ENCODE measurements at regions not wholly inside any gene's neighbourhood (a gene's known extent, or its start where the extent isn't known, plus 50 kb on each side); places are given as distances from the start of the nearest gene placed in this dataset.

- H3K27ac ChIP-seq (ENCODE audit: low read depth, low read length, severe bottlenecking) = no peak overlapping the region
- H3K4me3 ChIP-seq (ENCODE audit: extremely low read depth, insufficient read depth, low read length, poor library complexity, severe bottlenecking) = no peak overlapping the region
- no peaks in the 10 kb centered on the region for H3K36me3 ChIP-seq (ENCODE audit: control insufficient read depth, insufficient read depth, low read length)
- peaks cover 4% of the 10 kb centered on the region for H3K9me3 ChIP-seq (ENCODE audit: control insufficient read depth, low read length)
- H3K4me1 ChIP-seq (ENCODE audit: control insufficient read depth, insufficient read depth, low read length, poor library complexity, severe bottlenecking) = no peaks in the 10 kb centered on the region
Observed at GRCh38 chr4:129672941-129673340, 577.0 kb downstream of the C4orf33 start.

DNA sequence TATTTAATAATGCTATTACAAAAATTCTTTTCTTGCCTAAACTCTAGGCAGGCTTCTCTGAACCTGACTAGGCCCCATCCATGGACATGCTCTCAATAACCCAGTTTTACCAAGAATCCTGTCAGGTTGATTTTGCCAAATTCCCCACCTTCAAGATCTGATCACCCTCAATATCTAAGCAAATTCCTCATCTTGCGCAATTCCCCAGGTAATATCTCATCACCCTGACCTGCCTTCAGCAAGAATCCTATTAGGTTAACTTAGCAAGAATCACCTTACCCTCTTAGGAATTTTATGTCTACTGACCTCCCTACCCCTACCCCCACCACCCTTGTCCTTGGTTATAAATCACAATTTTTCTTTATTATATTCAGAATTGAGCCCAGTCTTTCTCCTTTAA lies 579.1 kb downstream of the C4orf33 start:
- Histone ChIP-seq H3K4me1 (ENCODE audit: control insufficient read depth, insufficient read depth, low read length, poor library complexity, severe bottlenecking) (no peaks in the 10 kb centered on the region), H3K36me3 (ENCODE audit: control insufficient read depth, insufficient read depth, low read length) (no peaks in the 10 kb centered on the region), H3K27ac (ENCODE audit: low read depth, low read length, severe bottlenecking) (no peak overlapping the region), H3K4me3 (ENCODE audit: extremely low read depth, insufficient read depth, low read length, poor library complexity, severe bottlenecking) (no peak overlapping the region), H3K9me3 (ENCODE audit: control insufficient read depth, low read length) (peaks cover 4% of the 10 kb centered on the region)
- 87 to 100% methylated on average over 1 of the region's 1 CpG for WGBS, 2 experiments (ENCODE audit: insufficient coverage in 2 of 2)

DNA sequence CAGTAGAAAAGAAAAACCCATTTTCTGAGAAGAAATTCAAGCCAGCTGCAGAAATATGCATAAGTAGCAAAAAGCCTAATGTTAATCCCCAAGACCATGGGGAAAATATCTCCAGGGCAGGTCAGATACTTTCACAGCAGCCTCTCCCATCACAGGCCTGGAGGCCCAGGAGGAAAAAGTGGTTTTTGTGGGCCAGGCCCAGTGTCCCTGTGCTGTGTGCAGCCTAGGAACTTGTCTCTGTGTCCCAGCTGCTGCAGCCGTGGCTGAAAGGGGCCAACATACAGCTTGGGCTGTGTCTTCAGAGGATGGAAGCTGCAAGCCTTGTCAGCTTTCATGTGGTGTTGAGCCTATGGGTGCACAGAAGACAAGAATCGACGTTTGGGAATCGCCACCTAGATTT lies 581.0 kb downstream of the C4orf33 start:
- Histone ChIP-seq H3K36me3 (ENCODE audit: control insufficient read depth, insufficient read depth, low read length) (no peaks in the 10 kb centered on the region), H3K27ac (ENCODE audit: low read depth, low read length, severe bottlenecking) (no peak overlapping the region), H3K4me1 (ENCODE audit: control insufficient read depth, insufficient read depth, low read length, poor library complexity, severe bottlenecking) (no peaks in the 10 kb centered on the region), H3K9me3 (ENCODE audit: control insufficient read depth, low read length) (peaks cover 4% of the 10 kb centered on the region), H3K4me3 (ENCODE audit: extremely low read depth, insufficient read depth, low read length, poor library complexity, severe bottlenecking) (no peak overlapping the region)
- 85 to 91% methylated on average over 4 of the region's 4 CpGs for WGBS, 2 experiments (ENCODE audit: insufficient coverage in 2 of 2)

DNA sequence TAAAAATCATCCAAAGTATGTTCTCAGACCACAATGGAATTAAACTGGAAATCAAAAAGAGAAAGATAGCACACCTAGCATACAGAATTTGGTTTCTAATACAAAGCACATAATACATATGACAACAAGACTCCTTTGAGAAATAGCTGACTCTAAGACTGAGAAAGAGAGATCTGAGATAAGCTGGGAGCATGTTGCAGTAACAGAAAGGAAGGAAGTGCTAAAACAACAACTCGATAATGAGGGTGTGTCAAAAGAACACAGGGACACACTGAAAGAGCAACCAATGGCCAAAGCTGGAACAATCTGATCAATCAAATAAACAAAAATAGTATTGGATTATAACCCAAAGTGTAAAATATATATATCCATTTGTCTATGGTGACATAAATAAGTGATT lies 586.6 kb downstream of the C4orf33 start:
- no peak overlapping the region for H3K27ac ChIP-seq (ENCODE audit: low read depth, low read length, severe bottlenecking)
- H3K36me3 ChIP-seq (ENCODE audit: control insufficient read depth, insufficient read depth, low read length) = no peaks in the 10 kb centered on the region
- H3K4me1 ChIP-seq (ENCODE audit: control insufficient read depth, insufficient read depth, low read length, poor library complexity, severe bottlenecking) = no peaks in the 10 kb centered on the region
- WGBS, 2 experiments (ENCODE audit: insufficient coverage in 2 of 2) = no CpG with 5 or more reads among the region's 1 CpG
- H3K4me3 ChIP-seq (ENCODE audit: extremely low read depth, insufficient read depth, low read length, poor library complexity, severe bottlenecking) = no peak overlapping the region
- H3K9me3 ChIP-seq (ENCODE audit: control insufficient read depth, low read length) = no peaks in the 10 kb centered on the region

GRCh38 chr4:129707949-129708348 lies 612.0 kb downstream of the C4orf33 start:
- no peak overlapping the region for H3K27ac ChIP-seq (ENCODE audit: low read depth, low read length, severe bottlenecking)
- H3K9me3 ChIP-seq (ENCODE audit: control insufficient read depth, low read length) = no peaks in the 10 kb centered on the region
- H3K4me1 ChIP-seq (ENCODE audit: control insufficient read depth, insufficient read depth, low read length, poor library complexity, severe bottlenecking) = no peaks in the 10 kb centered on the region
- H3K4me3 ChIP-seq (ENCODE audit: extremely low read depth, insufficient read depth, low read length, poor library complexity, severe bottlenecking) = no peak overlapping the region
- H3K36me3 ChIP-seq (ENCODE audit: control insufficient read depth, insufficient read depth, low read length) = no peaks in the 10 kb centered on the region

GRCh38 chr4:129708784-129709183 lies 612.8 kb downstream of the C4orf33 start:
- H3K9me3 ChIP-seq (ENCODE audit: control insufficient read depth, low read length) = no peaks in the 10 kb centered on the region
- H3K4me1 ChIP-seq (ENCODE audit: control insufficient read depth, insufficient read depth, low read length, poor library complexity, severe bottlenecking) = no peaks in the 10 kb centered on the region
- H3K27ac ChIP-seq (ENCODE audit: low read depth, low read length, severe bottlenecking) = no peak overlapping the region
- H3K36me3 ChIP-seq (ENCODE audit: control insufficient read depth, insufficient read depth, low read length) = no peaks in the 10 kb centered on the region
- H3K4me3 ChIP-seq (ENCODE audit: extremely low read depth, insufficient read depth, low read length, poor library complexity, severe bottlenecking) = no peak overlapping the region
- 57 to 93% methylated on average over 1 to 3 of the region's 4 CpGs for WGBS, 2 experiments (ENCODE audit: insufficient coverage in 2 of 2)

DNA sequence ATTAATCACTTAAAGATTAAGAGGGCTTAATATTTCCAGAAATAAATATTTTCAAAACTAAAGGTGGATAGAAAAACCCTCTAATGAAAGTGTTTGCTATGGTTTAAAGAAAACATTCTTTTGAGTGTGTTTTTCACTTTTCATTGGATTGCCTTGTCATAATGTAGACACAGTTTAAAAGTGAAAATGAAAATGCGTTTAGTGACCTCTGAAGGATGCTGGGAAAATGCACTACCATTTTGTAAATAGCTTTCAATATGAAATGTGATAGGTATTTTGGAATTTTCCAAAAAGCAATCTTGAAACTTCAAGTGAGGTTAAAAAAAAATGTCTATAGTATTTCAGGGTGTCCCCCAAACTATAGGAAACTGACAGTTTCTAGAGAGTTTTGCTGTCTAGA lies 642.2 kb downstream of the C4orf33 start:
- no peak overlapping the region for H3K4me3 ChIP-seq (ENCODE audit: extremely low read depth, insufficient read depth, low read length, poor library complexity, severe bottlenecking)
- no peaks in the 10 kb centered on the region for H3K36me3 ChIP-seq (ENCODE audit: control insufficient read depth, insufficient read depth, low read length)
- H3K27ac ChIP-seq (ENCODE audit: low read depth, low read length, severe bottlenecking) = no peak overlapping the region
- no peaks in the 10 kb centered on the region for H3K4me1 ChIP-seq (ENCODE audit: control insufficient read depth, insufficient read depth, low read length, poor library complexity, severe bottlenecking)
- WGBS, 2 experiments (ENCODE audit: insufficient coverage in 2 of 2) = 80% methylated on average over 1 of the region's 1 CpG
- no peaks in the 10 kb centered on the region for H3K9me3 ChIP-seq (ENCODE audit: control insufficient read depth, low read length)

- Histone ChIP-seq H3K9me3 (ENCODE audit: control insufficient read depth, low read length) (no peaks in the 10 kb centered on the region), H3K27ac (ENCODE audit: low read depth, low read length, severe bottlenecking) (no peak overlapping the region), H3K4me1 (ENCODE audit: control insufficient read depth, insufficient read depth, low read length, poor library complexity, severe bottlenecking) (no peaks in the 10 kb centered on the region), H3K4me3 (ENCODE audit: extremely low read depth, insufficient read depth, low read length, poor library complexity, severe bottlenecking) (no peak overlapping the region), H3K36me3 (ENCODE audit: control insufficient read depth, insufficient read depth, low read length) (no peaks in the 10 kb centered on the region)
- WGBS, 2 experiments (ENCODE audit: insufficient coverage in 2 of 2) = 75% methylated on average over 2 of the region's 2 CpGs; no CpG with 5 or more reads in 1 of the 2 experiments
Observed at GRCh38 chr4:129747756-129748155, 651.8 kb downstream of the C4orf33 start.

DNA sequence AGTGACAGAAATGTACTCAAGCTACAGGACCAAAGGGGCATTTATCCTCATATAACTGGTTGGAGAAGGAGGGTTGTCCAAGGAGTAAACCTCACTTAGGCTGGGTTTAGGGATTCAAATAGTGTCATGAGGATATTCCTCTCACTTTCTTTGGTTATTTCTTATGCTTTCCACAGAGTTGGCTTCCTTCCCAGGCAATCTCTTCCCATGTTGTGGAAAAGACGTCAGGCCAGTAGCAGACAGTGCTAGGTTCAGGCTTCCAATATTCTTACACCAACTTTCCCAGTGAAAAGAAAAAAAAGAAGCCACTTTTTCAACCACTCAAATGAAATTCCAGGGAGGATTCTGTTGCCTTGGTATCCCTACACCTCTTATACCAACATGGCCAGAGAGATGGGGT lies 653.0 kb downstream of the C4orf33 start:
- WGBS, 2 experiments (ENCODE audit: insufficient coverage in 2 of 2) = 83 to 100% methylated on average over 1 of the region's 1 CpG
- Histone ChIP-seq H3K36me3 (ENCODE audit: control insufficient read depth, insufficient read depth, low read length) (no peaks in the 10 kb centered on the region), H3K4me3 (ENCODE audit: extremely low read depth, insufficient read depth, low read length, poor library complexity, severe bottlenecking) (no peak overlapping the region), H3K9me3 (ENCODE audit: control insufficient read depth, low read length) (no peaks in the 10 kb centered on the region), H3K4me1 (ENCODE audit: control insufficient read depth, insufficient read depth, low read length, poor library complexity, severe bottlenecking) (no peaks in the 10 kb centered on the region), H3K27ac (ENCODE audit: low read depth, low read length, severe bottlenecking) (no peak overlapping the region)

DNA sequence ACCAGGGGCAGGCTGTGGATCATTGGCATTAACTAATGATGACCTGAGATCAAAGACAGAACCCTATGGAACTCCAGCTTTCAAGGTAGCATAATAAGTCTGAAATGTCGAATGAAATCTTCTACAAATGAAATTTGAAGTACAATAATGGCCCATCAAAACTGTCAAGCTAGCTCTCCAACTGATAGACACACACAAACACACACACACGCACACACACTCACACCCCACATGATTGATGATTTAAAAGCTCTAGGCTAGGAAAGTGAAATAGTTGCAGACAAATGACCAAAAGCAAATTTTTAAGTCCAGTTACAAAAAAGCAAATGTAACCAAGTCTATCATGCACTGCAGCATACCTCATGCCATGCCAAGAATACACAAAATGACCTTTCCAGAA lies 655.7 kb downstream of the C4orf33 start:
- no peak overlapping the region for H3K27ac ChIP-seq (ENCODE audit: low read depth, low read length, severe bottlenecking)
- H3K36me3 ChIP-seq (ENCODE audit: control insufficient read depth, insufficient read depth, low read length) = no peaks in the 10 kb centered on the region
- WGBS, 2 experiments (ENCODE audit: insufficient coverage in 2 of 2) = 60% methylated on average over 1 of the region's 2 CpGs; no CpG with 5 or more reads in 1 of the 2 experiments
- H3K4me3 ChIP-seq (ENCODE audit: extremely low read depth, insufficient read depth, low read length, poor library complexity, severe bottlenecking) = no peak overlapping the region
- no peaks in the 10 kb centered on the region for H3K9me3 ChIP-seq (ENCODE audit: control insufficient read depth, low read length)
- H3K4me1 ChIP-seq (ENCODE audit: control insufficient read depth, insufficient read depth, low read length, poor library complexity, severe bottlenecking) = no peaks in the 10 kb centered on the region

GRCh38 chr4:129783596-129783995 lies 687.6 kb downstream of the C4orf33 start:
- Histone ChIP-seq H3K27ac (ENCODE audit: low read depth, low read length, severe bottlenecking) (no peak overlapping the region), H3K36me3 (ENCODE audit: control insufficient read depth, insufficient read depth, low read length) (no peaks in the 10 kb centered on the region), H3K9me3 (ENCODE audit: control insufficient read depth, low read length) (no peaks in the 10 kb centered on the region), H3K4me1 (ENCODE audit: control insufficient read depth, insufficient read depth, low read length, poor library complexity, severe bottlenecking) (no peaks in the 10 kb centered on the region), H3K4me3 (ENCODE audit: extremely low read depth, insufficient read depth, low read length, poor library complexity, severe bottlenecking) (no peak overlapping the region)
- WGBS, 2 experiments (ENCODE audit: insufficient coverage in 2 of 2) = 91% methylated on average over 3 of the region's 5 CpGs; no CpG with 5 or more reads in 1 of the 2 experiments

GRCh38 chr4:129788486-129788885 lies 692.5 kb downstream of the C4orf33 start:
- 87 to 93% methylated on average over 2 of the region's 3 CpGs for WGBS, 2 experiments (ENCODE audit: insufficient coverage in 2 of 2)
- Histone ChIP-seq H3K4me1 (ENCODE audit: control insufficient read depth, insufficient read depth, low read length, poor library complexity, severe bottlenecking) (no peaks in the 10 kb centered on the region), H3K27ac (ENCODE audit: low read depth, low read length, severe bottlenecking) (no peak overlapping the region), H3K4me3 (ENCODE audit: extremely low read depth, insufficient read depth, low read length, poor library complexity, severe bottlenecking) (no peak overlapping the region), H3K9me3 (ENCODE audit: control insufficient read depth, low read length) (no peaks in the 10 kb centered on the region), H3K36me3 (ENCODE audit: control insufficient read depth, insufficient read depth, low read length) (no peaks in the 10 kb centered on the region)
